Transverse colon (tissue), 4 donors: ENCODE measurements at regions not wholly inside any gene's neighbourhood (a gene's known extent, or its start where the extent isn't known, plus 50 kb on each side); places are given as distances from the start of the nearest gene placed in this dataset.

Source experiments
- DNase-seq: peaks from one replicate; pipeline ENCODE4 v3.0.0-alpha.2; 2019
- H3K27ac ChIP-seq, 4 donors: fragments of 200-600 bp; sonication (generic); 2 replicates each; pipeline ENCODE4 v1.5.1; 2016 to 2018; ENCODE audit warnings: inconsistent platforms in 4 of 4
- H3K27me3 ChIP-seq: fragments of 200-600 bp; sonication (generic); 2 replicates; pipeline ENCODE4 v1.5.1; 2017; ENCODE audit warnings: inconsistent platforms
- H3K36me3 ChIP-seq, 4 donors: fragments of 200-600 bp; sonication (generic); 2 replicates each; pipeline ENCODE4 v1.5.1; 2017 to 2019; ENCODE audit warnings: inconsistent platforms in 4 of 4
- H3K4me1 ChIP-seq, 4 donors: fragments of 200-600 bp; sonication (generic); 2 replicates each; pipeline ENCODE4 v1.5.1; 2017 to 2020; ENCODE audit warnings: inconsistent platforms in 4 of 4
- H3K4me3 ChIP-seq, 4 donors: fragments of 200-600 bp; sonication (generic); 1 replicate in 1 of 4; 2 replicates in 3 of 4; pipeline versions ENCODE4 v1.5.1 to v1.6.1; 2017 to 2019; ENCODE audit warnings: inconsistent platforms in 4 of 4
- H3K9me3 ChIP-seq, 2 donors: fragments of 200-600 bp; sonication (generic); 2 replicates each; pipeline ENCODE4 v1.5.1; 2017 to 2019; ENCODE audit warnings: inconsistent platforms in 2 of 2
- CTCF ChIP-seq, 5 experiments: fragments of 200-600 bp in 3 of 5; fragments of 450-650 bp in 2 of 5; sonication (generic) in 3 of 5; IDR thresholded peaks; 1 replicate in 2 of 5; 2 replicates in 3 of 5; pipeline ENCODE4 v1.5.1; 2016 to 2017; ENCODE audit warnings: antibody characterized with exemption in 5 of 5, inconsistent platforms in 3 of 5, mild to moderate bottlenecking in 2 of 5, moderate library complexity in 1 of 5
- EP300 ChIP-seq: sonication (generic); formaldehyde crosslinking; IDR thresholded peaks from one replicate; pipeline ENCODE4 v1.6.1; 2017; ENCODE audit warnings: antibody characterized with exemption, low read depth
- POLR2A ChIP-seq: fragments of 450-650 bp; IDR thresholded peaks from one replicate; pipeline ENCODE4 v1.6.1; 2016; ENCODE audit warnings: antibody characterized with exemption, mild to moderate bottlenecking, moderate library complexity
- POLR2AphosphoS5 ChIP-seq, 3 donors: sonication (generic); formaldehyde crosslinking; IDR thresholded peaks; one replicate each; pipeline ENCODE4 v1.6.1; 2016; ENCODE audit warnings: antibody characterized with exemption in 3 of 3
- WGBS, 2 donors: methylation state at CpG; one replicate each; pipeline ENCODE4 v1.1.5; 2018; ENCODE audit warnings: low coverage in 1 of 2; 5-methylcytosine and 5-hydroxymethylcytosine counted together
- in situ Hi-C, 4 donors: fragments of 200-750 bp; cut with MboI; loops; one replicate each; pipeline versions ENCODE4 v1.15.0 to v1.15.1; 2017; ENCODE audit warnings: low sequenced_read_pairs in 3 of 4, low pct_ligation_motif_present in 1 of 4, low pct_unique_long_range_greater_than_20kb in 1 of 4
- intact Hi-C: fragments of 100-400 bp; cut with DNase I; formaldehyde crosslinking; loops from one replicate; pipeline ENCODE4 v1.15.1; 2023; ENCODE audit warnings: low total_unique reads

GRCh38 chr2:195486987-195487644 lies 169.9 kb upstream of the SLC39A10 start:
- intact Hi-C loops (no loop called here), in situ Hi-C loops (no loop called here)
- no peaks in the 10 kb centered on the region for H3K27me3 ChIP-seq
- TF ChIP-seq POLR2A (no peak), EP300 (no peak), CTCF (IDR thresholded peaks at IDR 0.05) (no peak), POLR2AphosphoS5 (IDR thresholded peaks at IDR 0.05) (no peak)
- no peak overlapping the region for H3K4me3 ChIP-seq
- H3K9me3 ChIP-seq: no peaks in the 10 kb centered on the region
- 49 to 72% methylated on average over 1 of the region's 1 CpG for WGBS, 2 donors
- H3K4me1 ChIP-seq: peaks cover 0 to 7% (median 0%) of the 10 kb centered on the region in 4 donors
- no peak overlapping the region for H3K27ac ChIP-seq
- no peaks in the 10 kb centered on the region for H3K36me3 ChIP-seq
- no peak for DNase-seq

- intact Hi-C loops (no loop called here), in situ Hi-C loops (no loop called here)
- no peak overlapping the region for H3K4me3 ChIP-seq
- TF ChIP-seq CTCF (IDR thresholded peaks at IDR 0.05) (no peak), POLR2A (no peak), POLR2AphosphoS5 (IDR thresholded peaks at IDR 0.05) (no peak), EP300 (no peak)
- no peak for DNase-seq
- H3K27ac ChIP-seq: no peak overlapping the region
- H3K36me3 ChIP-seq: no peaks in the 10 kb centered on the region
- peaks cover 0 to 7% (median 0%) of the 10 kb centered on the region in 4 donors for H3K4me1 ChIP-seq
- no peaks in the 10 kb centered on the region for H3K9me3 ChIP-seq
- H3K27me3 ChIP-seq: no peaks in the 10 kb centered on the region
- 29 to 33% methylated on average over 2 of the region's 2 CpGs for WGBS, 2 donors
These were observed 170.5 kb upstream of the SLC39A10 start for GRCh38 chr2:195486520-195486919.

- Histone ChIP-seq H3K27me3 (no peaks in the 10 kb centered on the region), H3K4me3 (no peak overlapping the region), H3K9me3 (no peaks in the 10 kb centered on the region), H3K36me3 (no peaks in the 10 kb centered on the region), H3K4me1 (peaks cover 0 to 4% (median 0%) of the 10 kb centered on the region in 4 donors), H3K27ac (no peak overlapping the region)
- intact Hi-C loops: no loop called here
- TF ChIP-seq POLR2A: no peak
- no peak for TF ChIP-seq EP300
- no peak for TF ChIP-seq CTCF (IDR thresholded peaks at IDR 0.05)
- no peak for TF ChIP-seq POLR2AphosphoS5 (IDR thresholded peaks at IDR 0.05)
- WGBS, 2 donors: 70 to 73% methylated on average over 1 of the region's 1 CpG
- DNase-seq: no peak
- in situ Hi-C loops: no loop called here
These were observed 175.0 kb upstream of the SLC39A10 start for GRCh38 chr2:195482010-195482409.

- intact Hi-C loops (no loop called here), in situ Hi-C loops (no loop called here)
- H3K4me3 ChIP-seq: no peak overlapping the region
- TF ChIP-seq EP300 (no peak), POLR2AphosphoS5 (IDR thresholded peaks at IDR 0.05) (no peak), POLR2A (no peak)
- no peaks in the 10 kb centered on the region for H3K4me1 ChIP-seq
- no peak for DNase-seq
- no peak overlapping the region for H3K27ac ChIP-seq
- no peaks in the 10 kb centered on the region for H3K36me3 ChIP-seq
- H3K27me3 ChIP-seq: no peaks in the 10 kb centered on the region
- H3K9me3 ChIP-seq: no peaks in the 10 kb centered on the region
These were observed 176.9 kb upstream of the SLC39A10 start for GRCh38 chr2:195480121-195480520.

GRCh38 chr2:195479407-195479806 lies 177.6 kb upstream of the SLC39A10 start:
- Histone ChIP-seq H3K4me1 (no peaks in the 10 kb centered on the region), H3K27ac (no peak overlapping the region), H3K36me3 (no peaks in the 10 kb centered on the region), H3K27me3 (no peaks in the 10 kb centered on the region), H3K4me3 (no peak overlapping the region), H3K9me3 (no peaks in the 10 kb centered on the region)
- intact Hi-C loops (no loop called here), in situ Hi-C loops (no loop called here)
- TF ChIP-seq POLR2AphosphoS5 (IDR thresholded peaks at IDR 0.05) (no peak), EP300 (no peak), POLR2A (no peak), CTCF (IDR thresholded peaks at IDR 0.05) (no peak)
- WGBS, 2 donors: 85 to 90% methylated on average over 3 of the region's 3 CpGs
- DNase-seq: no peak
